B cell (primary cell): ENCODE measurements at regions not wholly inside any gene's neighbourhood (a gene's known extent, or its start where the extent isn't known, plus 50 kb on each side); places are given as distances from the start of the nearest gene placed in this dataset.

Source experiments
- ATAC-seq: fragments of 200-7000 bp; cut with Tn5 transposase; one replicate; pipeline ENCODE4 v1.10.0; 2021; ENCODE audit warnings: low read depth, mild to moderate bottlenecking, moderate number of reproducible peaks, moderate library complexity
- CTCF ChIA-PET: fragments of 350-600 bp; sonication (Branson Sonifier 250); formaldehyde crosslinking; loops from one replicate; lab custom pipeline; 2021; ENCODE audit warnings: antibody characterized with exemption, inconsistent platforms; lab: Charles Lee
- POLR2A ChIA-PET: fragments of 350-600 bp; sonication (Branson Sonifier 250); formaldehyde crosslinking; loops from one replicate; lab custom pipeline; 2021; ENCODE audit warnings: antibody characterized with exemption; lab: Charles Lee
- DNase-seq: peaks from one replicate; pipeline ENCODE4 v3.0.0; 2013
- H2AFZ ChIP-seq: 2 replicates; pipeline ENCODE4 v1.6.1; 2012; ENCODE audit warnings: mild to moderate bottlenecking, low read depth, low read length; ENCODE audit not compliant: insufficient read depth, poor library complexity, severe bottlenecking
- H3K27ac ChIP-seq, 2 donors: 1 replicate in 1 of 2; 2 replicates in 1 of 2; pipeline ENCODE4 v1.5.1; 2012 to 2013; ENCODE audit warnings: low read length in 2 of 2, mild to moderate bottlenecking in 2 of 2, moderate library complexity in 1 of 2
- H3K27me3 ChIP-seq, 4 experiments: fragments of 200-600 bp in 1 of 4; sonication (generic) in 1 of 4; replicated peaks in 1 of 4; 1 replicate in 2 of 4; 2 replicates in 2 of 4; pipeline versions ENCODE4 v1.6.1 to v1.7.0; 2013 to 2016; ENCODE audit warnings: low read length in 3 of 4, mild to moderate bottlenecking in 2 of 4, mixed read lengths in 1 of 4, moderate library complexity in 1 of 4; ENCODE audit not compliant: insufficient read depth in 4 of 4, control insufficient read depth in 3 of 4; ENCODE audit errors: control extremely low read depth in 1 of 4
- H3K36me3 ChIP-seq, 2 experiments: replicated peaks in 1 of 2; 1 replicate in 1 of 2; 2 replicates in 1 of 2; pipeline versions ENCODE4 v1.6.1 to v1.7.1; 2013; ENCODE audit warnings: low read length in 1 of 2; ENCODE audit not compliant: insufficient read depth in 2 of 2, control insufficient read depth in 1 of 2; ENCODE audit errors: control extremely low read depth in 1 of 2, extremely low read depth in 1 of 2
- H3K4me1 ChIP-seq, 2 donors: fragments of 200-600 bp in 1 of 2; sonication (generic) in 1 of 2; 1 replicate in 1 of 2; 2 replicates in 1 of 2; pipeline versions ENCODE4 v1.5.1 to v1.6.1; 2013 to 2017; ENCODE audit warnings: low read length in 2 of 2; ENCODE audit not compliant: control insufficient read depth in 2 of 2, insufficient read depth in 2 of 2
- H3K4me2 ChIP-seq: replicated peaks from 2 replicates; pipeline ENCODE3; 2012; ENCODE audit warnings: mild to moderate bottlenecking, low read depth, low read length; ENCODE audit not compliant: poor library complexity, severe bottlenecking
- H3K4me3 ChIP-seq, 5 experiments: fragments of 200-600 bp in 1 of 5; sonication (generic) in 1 of 5; 1 replicate in 3 of 5; 2 replicates in 2 of 5; pipeline versions ENCODE4 v1.5.1 to v1.7.0; 2011 to 2016; ENCODE audit warnings: low read length in 4 of 5, mild to moderate bottlenecking in 4 of 5, low read depth in 2 of 5, control low read depth in 1 of 5, moderate library complexity in 1 of 5; ENCODE audit not compliant: insufficient read depth in 1 of 5; ENCODE audit errors: control extremely low read depth in 1 of 5, extremely low read depth in 1 of 5
- H3K79me2 ChIP-seq: fragments of 200-600 bp; sonication (generic); one replicate; pipeline ENCODE4 v1.6.0; 2016; ENCODE audit warnings: low read length; ENCODE audit not compliant: control insufficient read depth, insufficient read depth
- H3K9ac ChIP-seq: fragments of 200-600 bp; sonication (generic); 2 replicates; pipeline ENCODE4 v1.6.1; 2017; ENCODE audit warnings: mild to moderate bottlenecking, low read length, moderate library complexity
- H3K9me3 ChIP-seq, 3 donors: one replicate each; pipeline versions ENCODE4 v1.6.1 to v1.7.1; 2013; ENCODE audit warnings: low read length in 2 of 3; ENCODE audit not compliant: control insufficient read depth in 2 of 3, insufficient read depth in 1 of 3; ENCODE audit errors: control extremely low read depth in 1 of 3
- H4K20me1 ChIP-seq: 2 replicates; pipeline ENCODE4 v1.6.0; 2012; ENCODE audit warnings: mild to moderate bottlenecking, low read length; ENCODE audit not compliant: insufficient read depth, control insufficient read depth, poor library complexity, severe bottlenecking
- H3K27ac Mint-ChIP-seq: one replicate; pipeline ENCODE4 v1.8.0; 2021; ENCODE audit warnings: mixed read lengths
- H3K27me3 Mint-ChIP-seq: one replicate; pipeline ENCODE4 v1.8.0; 2021; ENCODE audit warnings: mixed read lengths
- H3K4me1 Mint-ChIP-seq: one replicate; pipeline ENCODE4 v1.8.0; 2021; ENCODE audit warnings: mixed read lengths
- H3K4me3 Mint-ChIP-seq: one replicate; pipeline ENCODE4 v1.8.0; 2021; ENCODE audit warnings: mixed read lengths
- H3K9me3 Mint-ChIP-seq: one replicate; pipeline ENCODE4 v1.8.0; 2022; ENCODE audit warnings: mixed read lengths; ENCODE audit not compliant: insufficient read depth
- CTCF ChIP-seq: fragments of 200-600 bp; IDR thresholded peaks from one replicate; pipeline ENCODE4 v1.8.0; 2022; ENCODE audit warnings: antibody characterized with exemption, mild to moderate bottlenecking
- EZH2 ChIP-seq: IDR thresholded peaks from 2 replicates; pipeline ENCODE4 v1.6.1; 2012; ENCODE audit warnings: borderline replicate concordance, low read depth, mild to moderate bottlenecking, moderate library complexity, low read length; ENCODE audit not compliant: insufficient read depth, poor library complexity, severe bottlenecking
- WGBS: methylation state at CpG from one replicate; pipeline ENCODE4 v1.1.5; 2013; ENCODE audit warnings: missing lambda C conversion rate; ENCODE audit not compliant: insufficient coverage; 5-methylcytosine and 5-hydroxymethylcytosine counted together
- intact Hi-C: fragments of 100-400 bp; cut with micrococcal nuclease; formaldehyde crosslinking; loops from one replicate; pipeline ENCODE4 v1.10.0; 2022

- H3K27ac ChIP-seq = no peak overlapping the region
- no peak for TF ChIP-seq CTCF
- H3K9ac ChIP-seq = no peak overlapping the region
- H3K4me3 ChIP-seq = no peak overlapping the region
- ATAC-seq (no peak), DNase-seq (no peak)
- no peaks in the 10 kb centered on the region for H3K36me3 ChIP-seq
- H3K4me2 ChIP-seq = no peak overlapping the region
- no peaks in the 10 kb centered on the region for H3K9me3 ChIP-seq
- CTCF ChIA-PET = no interaction called here
- no peaks in the 10 kb centered on the region for H3K4me1 Mint-ChIP-seq
- no peaks in the 10 kb centered on the region for H4K20me1 ChIP-seq
- H3K27me3 ChIP-seq = no peaks in the 10 kb centered on the region
- WGBS = no CpG with 5 or more reads among the region's 4 CpGs
- H3K9me3 Mint-ChIP-seq = no peaks in the 10 kb centered on the region
- no peak overlapping the region for H3K27ac Mint-ChIP-seq
- no peaks in the 10 kb centered on the region for H3K4me1 ChIP-seq
- H3K79me2 ChIP-seq = no peaks in the 10 kb centered on the region
- intact Hi-C loops = no loop called here
- peaks cover 10% of the 10 kb centered on the region for H3K27me3 Mint-ChIP-seq
- H2AFZ ChIP-seq = no peak overlapping the region
- POLR2A ChIA-PET = no interaction called here
- no peak overlapping the region for H3K4me3 Mint-ChIP-seq
These were observed 532.3 kb downstream of the MAFB start for GRCh38 chr20:40156600-40157317.

GRCh38 chr20:40154514-40154913, 534.5 kb downstream of the MAFB start:
- WGBS = 56% methylated on average over 2 of the region's 2 CpGs
- H3K9ac ChIP-seq = no peak overlapping the region

More at GRCh38 chr20:40154514-40154913, 534.5 kb downstream of the MAFB start:
- H3K36me3 ChIP-seq = no peaks in the 10 kb centered on the region
- H3K4me1 Mint-ChIP-seq = no peaks in the 10 kb centered on the region
- no peak overlapping the region for H3K4me3 ChIP-seq
- no peak overlapping the region for H3K27ac Mint-ChIP-seq
- ChIA-PET CTCF (no interaction called here), POLR2A (no interaction called here)
- intact Hi-C loops = no loop called here
- no peaks in the 10 kb centered on the region for H3K9me3 Mint-ChIP-seq
- H3K4me1 ChIP-seq = no peaks in the 10 kb centered on the region
- H3K79me2 ChIP-seq = no peaks in the 10 kb centered on the region
- H4K20me1 ChIP-seq = no peaks in the 10 kb centered on the region
- no peak overlapping the region for H2AFZ ChIP-seq
- no peak overlapping the region for H3K4me2 ChIP-seq
- H3K27me3 ChIP-seq = no peaks in the 10 kb centered on the region
- DNase-seq (no peak), ATAC-seq (no peak)
- TF ChIP-seq CTCF (no peak), EZH2 (no peak)
- peaks cover 14% of the 10 kb centered on the region for H3K27me3 Mint-ChIP-seq
- no peak overlapping the region for H3K27ac ChIP-seq
- no peaks in the 10 kb centered on the region for H3K9me3 ChIP-seq
- no peak overlapping the region for H3K4me3 Mint-ChIP-seq
